H1 (cell line): ENCODE measurements at regions not wholly inside any gene's neighbourhood (a gene's known extent, or its start where the extent isn't known, plus 50 kb on each side); places are given as distances from the start of the nearest gene placed in this dataset.

Experiments used
- CTCF ChIA-PET: fragments of 300-600 bp; sonication (Branson Sonifier 250); formaldehyde crosslinking; loops from one replicate; lab custom pipeline; 2021; ENCODE audit not compliant: partially characterized antibody; lab: Charles Lee
- POLR2A ChIA-PET: fragments of 300-600 bp; sonication (Branson Sonifier 250); formaldehyde crosslinking; loops from one replicate; lab custom pipeline; 2021; ENCODE audit warnings: inconsistent platforms; ENCODE audit not compliant: partially characterized antibody; lab: Charles Lee
- DNase-seq, 2 experiments: peaks; one replicate each; pipeline versions ENCODE4 v3.0.0 to v3.0.0-alpha.2; 2010 to 2022; ENCODE audit warnings: low spot score in 2 of 2, low read depth in 1 of 2, mixed read lengths in 1 of 2
- FAIRE-seq: peaks from 2 replicates; lab custom pipeline; 2011; peaks lifted over from hg19 to GRCh38; lab: Jason Lieb, UNC
- H2AFZ ChIP-seq: 2 replicates; pipeline ENCODE4 v1.8.1; 2012; ENCODE audit warnings: low read length, inconsistent platforms
- H2AK5ac ChIP-seq: 2 replicates; pipeline ENCODE4 v1.6.1; 2013; ENCODE audit warnings: low read depth, low read length
- H2BK120ac ChIP-seq: replicated peaks from 2 replicates; pipeline ENCODE3; 2013; ENCODE audit warnings: low read depth, low read length, inconsistent platforms
- H2BK12ac ChIP-seq: 2 replicates; pipeline ENCODE4 v1.6.1; 2013; ENCODE audit warnings: low read depth, low read length
- H2BK15ac ChIP-seq: 2 replicates; pipeline ENCODE4 v1.6.1; 2013; ENCODE audit warnings: low read length
- H2BK20ac ChIP-seq: 2 replicates; pipeline ENCODE4 v1.6.1; 2013; ENCODE audit warnings: low read length
- H2BK5ac ChIP-seq: 2 replicates; pipeline ENCODE4 v1.6.1; 2013; ENCODE audit warnings: low read depth, low read length
- H3K14ac ChIP-seq: 2 replicates; pipeline ENCODE4 v1.6.1; 2013; ENCODE audit warnings: inconsistent platforms; ENCODE audit not compliant: insufficient read length
- H3K18ac ChIP-seq: 2 replicates; pipeline ENCODE4 v1.6.1; 2013; ENCODE audit warnings: low read length; ENCODE audit errors: extremely low read depth
- H3K23ac ChIP-seq: 2 replicates; pipeline ENCODE4 v1.6.1; 2013; ENCODE audit warnings: inconsistent platforms; ENCODE audit not compliant: insufficient read length
- H3K23me2 ChIP-seq: 2 replicates; pipeline ENCODE4 v1.6.1; 2013; ENCODE audit warnings: low read depth, low read length
- H3K27ac ChIP-seq: 2 replicates; pipeline ENCODE4 v1.6.1; 2011; ENCODE audit warnings: low read depth, low read length, inconsistent platforms
- H3K27me3 ChIP-seq, 4 experiments: replicated peaks in 1 of 4; 1 replicate in 1 of 4; 2 replicates in 3 of 4; pipeline versions ENCODE4 v1.6.1 to v1.8.1; 2011 to 2013; ENCODE audit warnings: low read length in 3 of 4, mild to moderate bottlenecking in 3 of 4, inconsistent platforms in 2 of 4, mixed read lengths in 2 of 4, moderate library complexity in 1 of 4; ENCODE audit not compliant: control insufficient read depth in 3 of 4, insufficient read depth in 3 of 4; ENCODE audit errors: extremely low read depth in 1 of 4
- H3K36me3 ChIP-seq, 4 experiments: 2 replicates each; pipeline versions ENCODE4 v1.6.1 to v1.8.1; 2011 to 2013; ENCODE audit warnings: mild to moderate bottlenecking in 4 of 4, low read length in 3 of 4, moderate library complexity in 2 of 4, control low read depth in 1 of 4, inconsistent platforms in 1 of 4; ENCODE audit not compliant: insufficient read depth in 4 of 4, control insufficient read depth in 2 of 4
- H3K4ac ChIP-seq: replicated peaks from 2 replicates; pipeline ENCODE3; 2013; ENCODE audit warnings: low read length, low read depth, mixed read lengths, inconsistent platforms; ENCODE audit not compliant: insufficient read length
- H3K4me1 ChIP-seq, 4 experiments: replicated peaks in 1 of 4; 1 replicate in 1 of 4; 2 replicates in 3 of 4; pipeline versions ENCODE4 v1.6.1 to v1.8.1; 2011 to 2013; ENCODE audit warnings: low read length in 3 of 4, inconsistent platforms in 2 of 4, mixed read lengths in 1 of 4; ENCODE audit not compliant: insufficient read depth in 4 of 4, control insufficient read depth in 3 of 4
- H3K4me2 ChIP-seq, 2 experiments: 2 replicates each; pipeline versions ENCODE4 v1.6.1 to v1.8.1; 2011 to 2013; ENCODE audit warnings: low read depth in 2 of 2, low read length in 2 of 2, control low read depth in 1 of 2, inconsistent platforms in 1 of 2, mild to moderate bottlenecking in 1 of 2; ENCODE audit not compliant: insufficient read depth in 1 of 2
- H3K4me3 ChIP-seq, 4 experiments: fragments of 200-600, 300-600 bp in 1 of 4; sonication (generic), shearing (Covaris generic), sonication (Bioruptor Twin) in 1 of 4; 2 replicates each; pipeline versions ENCODE4 v1.5.1 to v1.8.1; 2011 to 2016; ENCODE audit warnings: low read length in 4 of 4, low read depth in 3 of 4, control low read depth in 2 of 4, inconsistent platforms in 2 of 4, mild to moderate bottlenecking in 2 of 4, mixed read lengths in 1 of 4, moderate library complexity in 1 of 4; ENCODE audit not compliant: insufficient read depth in 2 of 4; ENCODE audit errors: extremely low read depth in 1 of 4
- H3K56ac ChIP-seq: replicated peaks from 2 replicates; pipeline ENCODE3; 2013; ENCODE audit warnings: low read depth, mild to moderate bottlenecking, mixed read lengths, low read length, inconsistent platforms; ENCODE audit not compliant: insufficient read length
- H3K79me1 ChIP-seq: 2 replicates; pipeline ENCODE4 v1.6.1; 2013; ENCODE audit warnings: low read depth, low read length, control low read depth
- H3K79me2 ChIP-seq, 2 experiments: 2 replicates each; pipeline versions ENCODE4 v1.6.1 to v1.8.1; 2012 to 2013; ENCODE audit warnings: low read length in 2 of 2, mild to moderate bottlenecking in 2 of 2, inconsistent platforms in 1 of 2; ENCODE audit not compliant: insufficient read depth in 2 of 2, control insufficient read depth in 1 of 2
- H3K9ac ChIP-seq, 4 experiments: replicated peaks in 1 of 4; 1 replicate in 1 of 4; 2 replicates in 3 of 4; pipeline versions ENCODE4 v1.6.1 to v1.8.1; 2011 to 2013; ENCODE audit warnings: low read depth in 3 of 4, low read length in 3 of 4, control low read depth in 2 of 4, mild to moderate bottlenecking in 2 of 4, moderate library complexity in 2 of 4, inconsistent platforms in 1 of 4; ENCODE audit errors: extremely low read depth in 1 of 4
- H3K9me3 ChIP-seq, 2 experiments: 2 replicates each; pipeline versions ENCODE4 v1.6.1 to v1.8.1; 2012 to 2013; ENCODE audit warnings: mild to moderate bottlenecking in 2 of 2, moderate library complexity in 2 of 2, control low read depth in 1 of 2, inconsistent platforms in 1 of 2, low read depth in 1 of 2, low read length in 1 of 2, mixed read lengths in 1 of 2; ENCODE audit not compliant: insufficient read depth in 2 of 2
- H4K20me1 ChIP-seq, 2 experiments: replicated peaks in 1 of 2; 2 replicates each; pipeline versions ENCODE3 to v1.8.1; 2011 to 2013; ENCODE audit warnings: inconsistent platforms in 2 of 2, low read length in 2 of 2, mild to moderate bottlenecking in 1 of 2; ENCODE audit not compliant: insufficient read depth in 2 of 2, control insufficient read depth in 1 of 2
- H4K5ac ChIP-seq: 2 replicates; pipeline ENCODE4 v1.6.1; 2013; ENCODE audit warnings: low read length, low read depth, mixed read lengths, inconsistent platforms; ENCODE audit not compliant: insufficient read length
- H4K8ac ChIP-seq: 2 replicates; pipeline ENCODE4 v1.8.0; 2013; ENCODE audit warnings: mild to moderate bottlenecking, moderate library complexity, low read length, inconsistent platforms; ENCODE audit not compliant: insufficient read depth; ENCODE audit errors: extremely low read depth
- H4K91ac ChIP-seq: replicated peaks from 2 replicates; pipeline ENCODE3; 2013; ENCODE audit warnings: low read length, mixed read lengths, inconsistent platforms; ENCODE audit not compliant: insufficient read length
- HDAC2 ChIP-seq, 2 experiments: fragments of 300-600 bp in 1 of 2; sonication (generic) in 1 of 2; IDR thresholded peaks; 2 replicates each; pipeline ENCODE4 v1.6.1; 2011 to 2012; ENCODE audit warnings: low read depth in 2 of 2, low read length in 2 of 2, mild to moderate bottlenecking in 2 of 2, moderate library complexity in 2 of 2, borderline replicate concordance in 1 of 2, inconsistent platforms in 1 of 2
- POU5F1 ChIP-seq: IDR thresholded peaks from 2 replicates; pipeline ENCODE4 v1.6.1; 2011; ENCODE audit warnings: low read depth, mild to moderate bottlenecking, low read length, moderate library complexity
- RAD21 ChIP-seq, 2 experiments: IDR thresholded peaks in 1 of 2; conservative IDR thresholded peaks in 1 of 2; 2 replicates each; pipeline ENCODE4 v1.6.1; 2011; ENCODE audit warnings: low read depth in 2 of 2, low read length in 2 of 2, improper control_type of control experiment in 1 of 2, inconsistent platforms in 1 of 2, mild to moderate bottlenecking in 1 of 2, moderate library complexity in 1 of 2
- SAP30 ChIP-seq: fragments of 300-600 bp; sonication (generic); IDR thresholded peaks from 2 replicates; pipeline ENCODE4 v1.7.1; 2012; ENCODE audit warnings: low read length, moderate library complexity, mild to moderate bottlenecking, inconsistent platforms; ENCODE audit not compliant: insufficient read depth, insufficient replicate concordance
- SUZ12 ChIP-seq: fragments of 200-600 bp; sonication (generic); IDR thresholded peaks from 2 replicates; pipeline ENCODE4 v1.6.1; 2012; ENCODE audit warnings: mild to moderate bottlenecking, inconsistent platforms, low read length, moderate library complexity, mixed read lengths
- TCF12 ChIP-seq: IDR thresholded peaks from 2 replicates; pipeline ENCODE4 v1.6.1; 2011; ENCODE audit warnings: low read depth, mild to moderate bottlenecking, low read length
- TF ChIP-seq, protein P1 (sequence below): IDR thresholded peaks from 2 replicates; pipeline ENCODE4 v1.6.1; 2011; ENCODE audit warnings: low read depth, mild to moderate bottlenecking, low read length; ENCODE audit not compliant: insufficient read depth
- TF ChIP-seq, protein P2 (sequence below): IDR thresholded peaks from 2 replicates; pipeline ENCODE4 v1.6.1; 2012; ENCODE audit warnings: low read length, inconsistent platforms

DNA sequence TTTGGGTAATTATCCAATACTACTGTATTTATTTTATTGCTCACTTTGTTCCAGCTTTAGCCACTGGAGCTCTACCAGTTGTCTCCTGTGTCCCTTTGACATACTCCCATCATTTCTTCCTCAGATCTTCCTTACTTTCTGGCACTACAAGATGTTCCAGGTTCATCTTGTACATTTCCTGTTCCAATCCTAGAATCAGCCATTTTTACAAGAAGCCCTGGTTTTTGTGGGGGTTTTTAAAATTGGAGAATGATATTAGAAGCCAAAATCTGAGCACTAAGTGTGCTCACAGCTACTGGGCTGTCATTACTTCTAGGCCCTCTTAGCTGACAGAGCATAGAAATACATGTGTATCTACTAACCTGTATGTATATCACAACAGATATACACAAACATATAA is 164.3 kb downstream of the ZFP36L2 start:
- no peak overlapping the region for H3K14ac ChIP-seq
- H3K4ac ChIP-seq = no peak overlapping the region
- FAIRE-seq = no peak
- no peak overlapping the region for H2AFZ ChIP-seq
- H3K27me3 ChIP-seq = no peaks in the 10 kb centered on the region
- H2BK12ac ChIP-seq = no peak overlapping the region
- H2BK15ac ChIP-seq = no peak overlapping the region
- no peak overlapping the region for H2AK5ac ChIP-seq
- no peak overlapping the region for H3K4me2 ChIP-seq
- no peak overlapping the region for H4K5ac ChIP-seq
- no peak overlapping the region for H2BK5ac ChIP-seq
- H3K4me1 ChIP-seq = peaks cover 7 to 17% (median 11%) of the 10 kb centered on the region in 4 experiments
- H3K9me3 ChIP-seq = peaks cover 0 to 6% of the 10 kb centered on the region in 2 experiments; a peak in 3 of 4 replicates
- no peak for DNase-seq
- H3K27ac ChIP-seq = no peak overlapping the region
- no peaks in the 10 kb centered on the region for H3K36me3 ChIP-seq
- H3K4me3 ChIP-seq = no peak overlapping the region
- H3K56ac ChIP-seq = no peak overlapping the region
- POLR2A ChIA-PET = no interaction called here
- H3K79me1 ChIP-seq = no peaks in the 10 kb centered on the region
- no peak overlapping the region for H2BK120ac ChIP-seq
- no peaks in the 10 kb centered on the region for H4K20me1 ChIP-seq
- TF ChIP-seq HDAC2 (IDR thresholded peaks at IDR 0.05; ENCODE audit: borderline replicate concordance in 1 of 2, low read depth in 2 of 2, low read length in 2 of 2) (no peak), SAP30 (no peak), POU5F1 (no peak), TCF12 (no peak), SUZ12 (no peak), RAD21 (IDR thresholded peaks at IDR 0.05 in 1 of 2, conservative IDR thresholded peaks at IDR 0.05 in 1 of 2; ENCODE audit: low read depth in 2 of 2, low read length in 2 of 2) (no peak)
- TF ChIP-seq, protein P1, sequence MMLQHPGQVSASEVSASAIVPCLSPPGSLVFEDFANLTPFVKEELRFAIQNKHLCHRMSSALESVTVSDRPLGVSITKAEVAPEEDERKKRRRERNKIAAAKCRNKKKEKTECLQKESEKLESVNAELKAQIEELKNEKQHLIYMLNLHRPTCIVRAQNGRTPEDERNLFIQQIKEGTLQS = no peak
- TF ChIP-seq, protein P2, sequence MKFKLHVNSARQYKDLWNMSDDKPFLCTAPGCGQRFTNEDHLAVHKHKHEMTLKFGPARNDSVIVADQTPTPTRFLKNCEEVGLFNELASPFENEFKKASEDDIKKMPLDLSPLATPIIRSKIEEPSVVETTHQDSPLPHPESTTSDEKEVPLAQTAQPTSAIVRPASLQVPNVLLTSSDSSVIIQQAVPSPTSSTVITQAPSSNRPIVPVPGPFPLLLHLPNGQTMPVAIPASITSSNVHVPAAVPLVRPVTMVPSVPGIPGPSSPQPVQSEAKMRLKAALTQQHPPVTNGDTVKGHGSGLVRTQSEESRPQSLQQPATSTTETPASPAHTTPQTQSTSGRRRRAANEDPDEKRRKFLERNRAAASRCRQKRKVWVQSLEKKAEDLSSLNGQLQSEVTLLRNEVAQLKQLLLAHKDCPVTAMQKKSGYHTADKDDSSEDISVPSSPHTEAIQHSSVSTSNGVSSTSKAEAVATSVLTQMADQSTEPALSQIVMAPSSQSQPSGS = no peak
- CTCF ChIA-PET = interaction anchor here (0.7 kb wide), 1 partner anchor 96 kb away, joined by 3 read pairs; no protein-coding TSS in a partner anchor
- no peak overlapping the region for H3K23ac ChIP-seq
- no peak overlapping the region for H4K8ac ChIP-seq
- H3K79me2 ChIP-seq = no peaks in the 10 kb centered on the region
- no peak overlapping the region for H3K9ac ChIP-seq
- no peak overlapping the region for H2BK20ac ChIP-seq
- H4K91ac ChIP-seq = no peak overlapping the region
- no peak overlapping the region for H3K18ac ChIP-seq
- H3K23me2 ChIP-seq = 0 out of 2 replicates have a peak, but pooled peaks cover 1% of the 10 kb centered on the region
